H1 (cell line): ENCODE measurements at regions not wholly inside any gene's neighbourhood (a gene's known extent, or its start where the extent isn't known, plus 50 kb on each side); places are given as distances from the start of the nearest gene placed in this dataset.

ENCODE experiments used
- ATF2 ChIP-seq: IDR thresholded peaks from 2 replicates; pipeline ENCODE4 v1.6.1; 2012; ENCODE audit warnings: low read length, inconsistent platforms

DNA sequence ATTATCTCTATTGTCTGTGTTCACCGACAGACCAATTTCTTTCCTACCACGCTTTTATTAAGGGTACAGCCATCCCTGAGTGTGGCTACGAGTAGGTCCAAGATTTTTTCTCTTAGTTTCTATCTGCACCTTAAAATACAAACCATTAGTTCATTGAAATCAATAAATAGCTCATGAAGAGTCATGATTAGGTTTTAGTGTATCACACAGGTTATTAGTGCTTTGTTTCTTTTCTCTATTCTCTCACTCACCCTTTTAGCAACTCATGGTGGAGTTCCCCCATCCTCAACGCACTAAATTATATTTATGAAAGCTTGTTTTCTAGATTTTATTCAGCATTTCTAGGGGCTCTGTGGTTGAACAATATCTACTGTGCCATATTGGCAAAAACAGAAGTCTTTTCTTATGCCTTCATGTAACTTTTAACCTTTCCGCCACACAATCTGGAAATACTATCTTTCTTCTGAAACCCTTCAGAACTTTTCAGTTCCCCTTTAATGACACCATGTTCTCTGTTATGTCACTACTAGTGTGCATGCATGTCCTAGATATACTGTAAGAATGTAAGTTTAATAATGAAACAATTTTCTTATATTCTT lies 128.2 kb upstream of the LAMA2 start (continued):
- TF ChIP-seq ATF2: no peak
